SW480 (cell line): ENCODE measurements at regions not wholly inside any gene's neighbourhood (a gene's known extent, or its start where the extent isn't known, plus 50 kb on each side); places are given as distances from the start of the nearest gene placed in this dataset.
"Not testable (repeated sequence)": the region's sequence is repeated elsewhere in the genome, so short reads cannot be mapped to it uniquely, and the experiment has no call there.

ENCODE experiments used
- DNase-seq: peaks from one replicate; pipeline ENCODE4 v3.0.0-alpha.2; 2016; ENCODE audit warnings: low spot score

DNA sequence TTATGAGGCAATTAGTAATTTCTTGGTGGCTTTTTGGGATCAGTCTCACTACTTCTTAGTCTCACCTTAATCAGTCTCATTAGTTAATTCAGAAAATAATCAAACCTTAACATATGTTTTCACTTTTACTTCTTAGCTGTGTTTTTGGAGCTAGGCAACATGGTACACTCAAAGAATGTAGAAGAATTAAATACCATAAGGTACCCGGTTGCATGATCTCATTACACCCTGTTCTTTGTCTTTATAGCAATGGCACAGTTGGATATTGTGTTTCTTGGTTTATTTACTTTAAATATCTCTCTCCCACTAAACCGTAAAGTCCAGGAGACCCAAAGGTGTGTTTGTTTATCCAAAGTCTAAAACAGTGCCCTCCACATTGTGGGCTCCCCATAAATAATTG is 132.3 kb downstream of the TNFSF18 start:
- no peak for DNase-seq

DNA sequence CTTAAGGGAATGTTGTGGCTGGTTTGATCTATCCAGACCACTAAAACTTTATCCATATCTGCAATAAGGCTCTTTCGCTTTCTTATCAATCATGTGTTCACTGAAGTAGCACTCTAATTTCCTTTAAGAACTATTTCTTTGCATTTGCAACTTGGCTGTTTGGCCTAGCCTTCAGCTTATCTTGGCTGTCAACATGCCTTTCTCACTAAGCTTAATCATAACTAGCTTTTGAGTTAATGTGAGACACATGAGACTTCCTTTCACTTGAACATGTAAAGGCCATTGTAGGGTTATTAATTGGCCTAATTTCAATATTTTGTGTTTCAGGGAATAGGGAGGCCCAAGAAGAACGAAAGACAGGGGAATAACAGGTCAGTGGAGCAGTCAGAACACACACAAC is 124.7 kb downstream of the TNFSF18 start:
- DNase-seq, result no peak

- no peak for DNase-seq
Measured at GRCh38 chr1:172928412-172928811, 122.3 kb downstream of the TNFSF18 start.

GRCh38 chr1:172929006-172929405 is 121.7 kb downstream of the TNFSF18 start:
- DNase-seq, result no peak

- no peak for DNase-seq
Measured at GRCh38 chr1:172930142-172930541, 120.6 kb downstream of the TNFSF18 start.

GRCh38 chr1:172931340-172931739 is 119.4 kb downstream of the TNFSF18 start:
- no peak for DNase-seq

GRCh38 chr1:172931761-172932160 is 119.0 kb downstream of the TNFSF18 start:
- DNase-seq, result no peak

DNA sequence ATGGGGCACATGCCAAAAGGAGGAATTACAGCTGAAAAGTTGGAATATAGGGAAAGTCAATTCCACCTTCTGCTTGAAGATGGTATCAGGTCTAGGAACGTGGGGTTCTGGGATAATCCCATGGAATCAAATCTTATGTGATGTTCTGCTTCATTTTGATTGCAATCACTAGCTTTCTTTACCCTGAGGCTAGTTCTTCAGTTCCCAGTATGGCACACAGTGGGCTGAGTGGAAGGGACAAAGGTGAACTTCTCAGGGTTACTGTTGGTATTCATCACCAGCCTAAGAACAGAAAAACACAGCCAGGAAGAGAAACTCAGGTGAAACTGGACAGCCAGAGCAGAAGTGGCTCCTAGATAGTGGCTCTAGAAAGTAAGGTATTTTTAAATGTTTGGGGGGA is 117.8 kb downstream of the TNFSF18 start:
- DNase-seq, result no peak

GRCh38 chr1:172934417-172934762 is 116.4 kb downstream of the TNFSF18 start:
- DNase-seq, result no peak

- DNase-seq, result no peak
Measured at GRCh38 chr1:172935062-172935592, 115.6 kb downstream of the TNFSF18 start.

- no peak for DNase-seq
Measured at GRCh38 chr1:172936088-172936645, 114.6 kb downstream of the TNFSF18 start.

GRCh38 chr1:172938681-172939080 is 112.1 kb downstream of the TNFSF18 start:
- no peak for DNase-seq

DNA sequence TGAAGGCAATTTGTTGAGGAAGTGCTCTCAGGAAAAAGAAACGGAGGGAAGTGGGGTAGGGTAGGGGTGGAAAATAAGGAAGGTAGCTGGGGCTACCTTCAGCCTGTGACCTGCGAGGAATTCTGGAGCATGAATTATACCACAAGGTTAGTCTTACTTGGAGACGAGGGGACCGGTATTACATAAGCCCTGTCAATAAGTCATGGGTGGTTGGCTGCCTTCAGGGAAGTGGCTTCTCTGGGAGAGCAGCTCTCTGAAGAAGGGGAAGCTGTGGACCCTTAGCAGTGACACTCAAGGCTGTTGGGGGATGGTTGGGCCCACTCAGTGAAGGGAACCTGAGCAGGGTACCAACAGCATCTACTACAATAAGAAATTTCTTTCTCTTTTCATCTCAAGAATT is 111.3 kb downstream of the TNFSF18 start:
- DNase-seq, result no peak

DNA sequence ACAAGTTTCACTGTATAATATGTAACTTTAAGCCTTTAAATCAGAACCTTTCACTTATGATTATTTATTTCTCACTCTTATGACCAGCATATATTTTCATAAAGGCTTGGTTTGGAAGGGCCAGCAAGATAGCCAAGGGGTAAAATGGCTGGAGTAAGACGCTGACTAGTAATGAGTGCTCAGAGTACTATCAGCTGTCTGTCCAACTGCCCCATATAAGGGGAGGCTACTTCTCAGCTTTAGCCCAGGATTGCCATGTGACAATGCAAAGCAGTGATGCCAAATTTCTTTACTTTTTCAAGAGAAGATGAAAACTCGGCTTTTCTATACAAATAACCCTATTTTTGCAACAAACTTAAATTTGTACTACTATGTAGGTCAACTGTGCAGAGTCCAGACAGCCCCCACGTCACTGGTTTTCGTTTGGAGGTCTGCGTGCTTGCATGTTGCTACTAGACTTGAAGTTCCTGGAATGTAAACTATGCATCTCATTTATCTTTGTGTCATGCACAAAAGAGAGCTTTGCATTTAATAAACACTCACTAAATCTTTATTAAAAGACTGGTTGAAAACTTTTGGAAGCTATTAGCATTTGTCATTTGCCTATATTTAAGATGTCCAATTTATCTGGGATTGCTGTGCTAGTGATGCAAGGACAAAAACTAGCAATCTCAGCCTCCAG is 110.4 kb downstream of the TNFSF18 start:
- DNase-seq, result no peak

DNA sequence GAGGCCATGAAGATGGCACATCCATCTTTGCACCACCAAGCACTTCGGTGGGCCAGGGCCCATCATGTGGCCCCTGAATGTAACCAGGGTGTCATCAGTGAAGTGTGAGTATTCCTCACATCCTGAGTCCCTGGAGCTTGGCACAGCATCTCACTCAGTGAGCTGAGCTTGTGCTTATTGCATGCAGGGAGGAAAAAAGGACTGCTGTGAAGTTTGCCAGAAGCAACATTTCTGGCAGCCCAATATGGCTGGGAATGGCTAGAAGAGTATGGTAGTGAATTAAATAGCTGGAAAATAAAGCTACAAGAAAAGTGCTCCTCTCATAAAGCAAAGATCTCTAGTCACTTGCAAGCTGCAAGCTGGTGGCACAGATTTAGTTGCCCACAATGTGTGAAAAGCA is 109.3 kb downstream of the TNFSF18 start:
- DNase-seq, result no peak

- DNase-seq, result no peak
Measured at GRCh38 chr1:172941945-172942344, 108.8 kb downstream of the TNFSF18 start.

- not testable (repeated sequence) for DNase-seq
Measured at GRCh38 chr1:172943138-172943537, 107.6 kb downstream of the TNFSF18 start.

- no peak for DNase-seq
Measured at GRCh38 chr1:172944931-172945330, 105.8 kb downstream of the TNFSF18 start.

- DNase-seq, result no peak
Measured at GRCh38 chr1:172946814-172947507, 103.8 kb downstream of the TNFSF18 start.

- DNase-seq, result no peak
Measured at GRCh38 chr1:172948457-172948856, 102.3 kb downstream of the TNFSF18 start.

- DNase-seq, result no peak
Measured at GRCh38 chr1:172949096-172949495, 101.6 kb downstream of the TNFSF18 start.

GRCh38 chr1:172950528-172950927 is 100.2 kb downstream of the TNFSF18 start:
- no peak for DNase-seq

GRCh38 chr1:172951730-172952365 is 98.9 kb downstream of the TNFSF18 start:
- no peak for DNase-seq
